ENCODE measurements at regions not wholly inside any gene's neighbourhood (a gene's known extent, or its start where the extent isn't known, plus 50 kb on each side); places are given as distances from the start of the nearest gene placed in this dataset.

DNA sequence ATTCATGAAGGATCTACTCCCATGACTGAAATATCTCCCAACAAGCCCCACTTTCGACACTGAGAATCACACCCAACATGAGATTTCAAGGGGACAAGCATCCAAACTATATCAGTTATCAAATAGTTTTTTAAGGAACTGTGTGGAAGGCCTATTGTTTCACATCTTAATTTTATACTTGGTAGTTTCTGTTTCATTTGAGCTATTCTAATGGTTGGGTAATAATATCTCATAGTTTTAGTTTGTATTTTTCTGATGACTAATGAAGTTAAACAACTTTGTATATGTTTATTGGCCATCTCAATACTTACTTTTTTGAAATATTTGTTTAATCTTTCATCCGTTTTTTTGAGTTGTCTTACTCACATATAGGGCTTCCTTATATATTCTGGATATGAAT is 135.0 kb downstream of the SCG2 start:
- H3K4me3 ChIP-seq (ENCODE audit: low read length in 2 of 2): no peak overlapping the region
- no peaks in the 10 kb centered on the region for H3K36me3 ChIP-seq (ENCODE audit: insufficient read depth, low read length)
- POLR2A ChIA-PET (ENCODE audit: partially characterized antibody): no interaction called here

DNA sequence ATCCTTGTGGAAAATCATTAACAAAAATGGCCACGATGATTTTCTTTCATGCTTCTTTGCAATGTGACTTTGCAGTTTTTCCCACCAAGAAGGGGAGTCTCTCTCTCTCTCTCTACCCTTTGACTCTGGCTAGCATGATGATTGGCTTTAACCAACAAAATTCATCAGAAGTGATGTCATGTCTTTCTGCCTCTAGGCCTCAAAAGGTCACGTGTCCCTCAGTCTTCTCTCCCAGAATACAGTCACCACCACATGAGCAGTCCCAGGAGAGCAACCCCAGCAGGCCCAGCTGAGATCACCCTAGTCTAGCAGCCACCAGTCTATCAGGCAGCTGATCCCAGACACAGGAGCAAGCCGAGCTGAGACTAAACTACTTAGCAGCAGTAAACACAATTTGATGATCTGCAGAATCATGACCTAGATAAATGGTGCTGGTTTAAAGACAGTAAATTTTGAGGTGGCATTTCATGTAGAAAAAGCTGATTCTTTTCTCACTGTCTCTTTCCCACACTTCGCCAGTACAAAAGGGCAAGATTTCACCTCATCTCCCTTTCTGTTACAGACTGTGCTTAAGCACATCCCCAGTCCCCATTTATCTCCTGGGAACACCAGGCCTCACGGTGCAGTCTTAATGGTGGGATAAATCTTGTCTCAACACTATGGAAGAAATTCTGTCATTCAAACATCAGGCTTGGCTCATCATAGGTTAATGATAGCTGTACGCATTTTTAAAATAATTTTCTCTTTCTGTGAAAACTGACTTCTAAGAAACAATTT is 132.7 kb downstream of the SCG2 start:
- Mint-ChIP-seq H3K9me3 (peaks cover 0 to 8% (median 2%) of the 10 kb centered on the region in 8 donors), H3K27me3 (no peaks in the 10 kb centered on the region), H3K27ac (no peak overlapping the region), H3K4me3 (no peak overlapping the region), H3K4me1 (no peaks in the 10 kb centered on the region), H3K36me3 (no peaks in the 10 kb centered on the region)
- ChIA-PET POLR2A (ENCODE audit: partially characterized antibody) (no interaction called here), CTCF (ENCODE audit: partially characterized antibody) (no interaction called here)
- Histone ChIP-seq H3K9me3 (ENCODE audit: control insufficient read depth in 1 of 2, low read length in 2 of 2) (no peaks in the 10 kb centered on the region), H3K27ac (ENCODE audit: low read depth, low read length) (no peak overlapping the region), H3K4me3 (ENCODE audit: low read length in 2 of 2) (no peak overlapping the region), H3K4me1 (ENCODE audit: insufficient read depth, low read length) (no peaks in the 10 kb centered on the region), H3K27me3 (ENCODE audit: insufficient read depth, low read length) (no peaks in the 10 kb centered on the region), H3K36me3 (ENCODE audit: insufficient read depth, low read length) (no peaks in the 10 kb centered on the region)
- no peak for DNase-seq
- intact Hi-C loops (cut with micrococcal nuclease): no loop called here

More for the DNA sequence above, 135.0 kb downstream of the SCG2 start:
- H3K4me3 Mint-ChIP-seq: no peak overlapping the region
- intact Hi-C loops (cut with micrococcal nuclease): no loop called here
- Histone ChIP-seq H3K9me3 (ENCODE audit: control insufficient read depth in 1 of 2, low read length in 2 of 2) (no peaks in the 10 kb centered on the region), H3K4me1 (ENCODE audit: insufficient read depth, low read length) (no peaks in the 10 kb centered on the region), H3K27me3 (ENCODE audit: insufficient read depth, low read length) (no peaks in the 10 kb centered on the region), H3K27ac (ENCODE audit: low read depth, low read length) (no peak overlapping the region)
- DNase-seq: no peak
- peaks cover 0 to 12% (median 6%) of the 10 kb centered on the region in 8 donors for H3K9me3 Mint-ChIP-seq
- H3K27ac Mint-ChIP-seq: no peak overlapping the region
- H3K4me1 Mint-ChIP-seq: no peaks in the 10 kb centered on the region
- CTCF ChIA-PET (ENCODE audit: partially characterized antibody): no interaction called here
- no peaks in the 10 kb centered on the region for H3K36me3 Mint-ChIP-seq
- no peaks in the 10 kb centered on the region for H3K27me3 Mint-ChIP-seq

DNA sequence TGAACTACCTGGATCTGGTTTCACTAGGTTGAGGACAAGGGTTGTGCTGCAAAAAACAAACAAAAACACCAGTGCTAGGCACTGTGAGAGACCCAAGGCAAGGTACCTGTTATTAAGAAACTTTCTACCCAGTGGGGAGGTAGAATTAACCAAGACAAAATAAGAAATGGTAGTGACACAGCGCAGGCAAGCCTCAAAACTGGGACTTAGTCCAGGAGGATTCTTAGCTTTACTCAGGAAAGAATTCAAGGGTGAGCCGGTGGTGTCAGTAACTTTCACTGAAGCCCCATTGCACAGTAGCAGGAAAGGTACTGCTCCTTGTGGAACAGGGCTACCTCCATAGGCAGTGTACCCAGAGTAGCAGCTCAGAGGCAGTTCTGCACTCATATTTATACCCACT is 131.6 kb downstream of the SCG2 start:
- ChIA-PET CTCF (ENCODE audit: partially characterized antibody) (no interaction called here), POLR2A (ENCODE audit: partially characterized antibody) (no interaction called here)
- Histone ChIP-seq H3K27me3 (ENCODE audit: insufficient read depth, low read length) (no peaks in the 10 kb centered on the region), H3K4me3 (ENCODE audit: low read length in 2 of 2) (no peak overlapping the region), H3K4me1 (ENCODE audit: insufficient read depth, low read length) (no peaks in the 10 kb centered on the region), H3K9me3 (ENCODE audit: control insufficient read depth in 1 of 2, low read length in 2 of 2) (no peaks in the 10 kb centered on the region), H3K36me3 (ENCODE audit: insufficient read depth, low read length) (no peaks in the 10 kb centered on the region), H3K27ac (ENCODE audit: low read depth, low read length) (no peak overlapping the region)
- DNase-seq: no peak
- no peak overlapping the region for H3K4me3 Mint-ChIP-seq
- intact Hi-C loops (cut with micrococcal nuclease): no loop called here
- no peaks in the 10 kb centered on the region for H3K4me1 Mint-ChIP-seq
- no peak overlapping the region for H3K27ac Mint-ChIP-seq
- H3K36me3 Mint-ChIP-seq: no peaks in the 10 kb centered on the region
- H3K27me3 Mint-ChIP-seq: no peaks in the 10 kb centered on the region
- H3K9me3 Mint-ChIP-seq: peaks cover 0 to 7% (median 2%) of the 10 kb centered on the region in 8 donors

DNA sequence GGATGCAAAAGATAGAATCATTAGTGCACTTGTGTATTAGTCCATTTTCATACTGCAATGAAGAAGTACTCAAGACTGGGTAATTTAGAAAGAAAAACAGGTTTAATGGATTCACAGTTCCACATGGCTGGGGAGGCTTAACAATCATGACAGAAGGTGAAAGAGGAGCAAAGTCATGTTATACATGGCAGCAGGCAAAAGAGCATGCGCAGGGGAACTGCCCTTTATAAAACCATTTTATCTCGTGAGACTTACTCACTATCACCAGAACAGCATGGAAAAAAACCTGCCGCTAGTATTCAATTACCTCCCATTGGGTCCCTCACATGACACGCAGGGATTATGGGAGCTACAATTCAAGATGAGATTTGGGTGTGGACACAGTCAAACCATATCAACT is 129.4 kb downstream of the SCG2 start:
- H3K4me3 Mint-ChIP-seq: no peak overlapping the region

DNA sequence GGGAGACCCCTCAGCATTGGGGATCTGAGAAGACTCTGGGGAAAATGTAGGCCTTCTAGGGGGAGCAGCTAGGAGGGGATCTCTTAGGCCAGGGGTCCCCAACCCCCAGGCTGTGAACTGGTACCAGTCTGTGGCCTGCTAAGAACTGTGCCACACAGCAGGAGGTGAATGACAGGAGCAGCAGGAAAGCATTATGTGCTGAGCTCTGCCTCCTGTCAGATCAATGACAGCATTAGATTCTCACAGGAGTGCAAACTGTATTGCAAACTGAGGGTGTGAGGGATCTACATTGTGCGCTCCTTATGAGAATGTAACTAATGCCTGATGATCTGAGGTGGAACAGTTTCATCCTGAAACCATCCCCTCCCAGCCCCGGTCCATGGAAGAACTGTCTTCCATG is 127.3 kb downstream of the SCG2 start:
- ChIA-PET POLR2A (ENCODE audit: partially characterized antibody) (no interaction called here), CTCF (ENCODE audit: partially characterized antibody) (no interaction called here)
- Histone ChIP-seq H3K4me3 (ENCODE audit: low read length in 2 of 2) (no peak overlapping the region), H3K27ac (ENCODE audit: low read depth, low read length) (no peak overlapping the region), H3K9me3 (ENCODE audit: control insufficient read depth in 1 of 2, low read length in 2 of 2) (no peaks in the 10 kb centered on the region), H3K4me1 (ENCODE audit: insufficient read depth, low read length) (no peaks in the 10 kb centered on the region), H3K36me3 (ENCODE audit: insufficient read depth, low read length) (no peaks in the 10 kb centered on the region), H3K27me3 (ENCODE audit: insufficient read depth, low read length) (no peaks in the 10 kb centered on the region)
- no peaks in the 10 kb centered on the region for H3K27me3 Mint-ChIP-seq
- DNase-seq: no peak
- H3K4me3 Mint-ChIP-seq: no peak overlapping the region
- H3K36me3 Mint-ChIP-seq: no peaks in the 10 kb centered on the region
- H3K9me3 Mint-ChIP-seq: peaks cover 0 to 3% (median 0%) of the 10 kb centered on the region in 8 donors
- intact Hi-C loops (cut with micrococcal nuclease): no loop called here
- H3K4me1 Mint-ChIP-seq: no peaks in the 10 kb centered on the region
- H3K27ac Mint-ChIP-seq: no peak overlapping the region

More for the DNA sequence above, 129.4 kb downstream of the SCG2 start:
- H3K36me3 ChIP-seq (ENCODE audit: insufficient read depth, low read length): no peaks in the 10 kb centered on the region
- POLR2A ChIA-PET (ENCODE audit: partially characterized antibody): no interaction called here
- CTCF ChIA-PET (ENCODE audit: partially characterized antibody): no interaction called here
- H3K27me3 ChIP-seq (ENCODE audit: insufficient read depth, low read length): no peaks in the 10 kb centered on the region
- Mint-ChIP-seq H3K36me3 (no peaks in the 10 kb centered on the region), H3K27ac (no peak overlapping the region), H3K4me1 (no peaks in the 10 kb centered on the region), H3K9me3 (peaks cover 0 to 4% (median 0%) of the 10 kb centered on the region in 8 donors), H3K27me3 (no peaks in the 10 kb centered on the region)
- no peaks in the 10 kb centered on the region for H3K9me3 ChIP-seq (ENCODE audit: control insufficient read depth in 1 of 2, low read length in 2 of 2)
- no peaks in the 10 kb centered on the region for H3K4me1 ChIP-seq (ENCODE audit: insufficient read depth, low read length)
- no peak overlapping the region for H3K27ac ChIP-seq (ENCODE audit: low read depth, low read length)
- no peak for DNase-seq
- intact Hi-C loops (cut with micrococcal nuclease): no loop called here
- H3K4me3 ChIP-seq (ENCODE audit: low read length in 2 of 2): no peak overlapping the region

DNA sequence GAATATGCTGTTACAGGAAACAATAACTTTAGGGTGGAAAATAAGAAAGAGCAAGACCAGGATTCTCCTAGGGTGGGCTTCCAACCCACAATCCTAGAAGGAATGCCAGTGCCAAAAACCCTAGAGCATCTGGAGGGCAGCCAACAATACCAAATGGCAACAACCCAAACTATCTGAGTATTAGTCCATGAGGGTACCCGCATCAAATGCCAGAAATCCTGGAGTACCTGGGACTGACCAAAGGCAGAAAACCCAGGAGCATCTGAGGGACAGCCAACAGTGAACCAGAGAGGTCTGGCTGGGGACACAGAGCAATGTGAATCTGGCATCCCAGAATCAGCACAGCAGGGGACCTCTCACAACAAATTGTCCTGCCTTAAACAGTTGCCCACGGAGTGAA is 126.3 kb downstream of the SCG2 start:
- ChIA-PET CTCF (ENCODE audit: partially characterized antibody) (no interaction called here), POLR2A (ENCODE audit: partially characterized antibody) (no interaction called here)
- Mint-ChIP-seq H3K27ac (peak overlapping the region in 1 of 7 donors; percentile 39), H3K27me3 (no peaks in the 10 kb centered on the region), H3K4me1 (no peaks in the 10 kb centered on the region), H3K9me3 (peaks cover 0 to 3% (median 0%) of the 10 kb centered on the region in 8 donors), H3K4me3 (no peak overlapping the region), H3K36me3 (no peaks in the 10 kb centered on the region)
- Histone ChIP-seq H3K36me3 (ENCODE audit: insufficient read depth, low read length) (no peaks in the 10 kb centered on the region), H3K27ac (ENCODE audit: low read depth, low read length) (no peak overlapping the region), H3K27me3 (ENCODE audit: insufficient read depth, low read length) (no peaks in the 10 kb centered on the region), H3K9me3 (ENCODE audit: control insufficient read depth in 1 of 2, low read length in 2 of 2) (no peaks in the 10 kb centered on the region), H3K4me3 (ENCODE audit: low read length in 2 of 2) (no peak overlapping the region), H3K4me1 (ENCODE audit: insufficient read depth, low read length) (no peaks in the 10 kb centered on the region)
- DNase-seq: no peak
- intact Hi-C loops (cut with micrococcal nuclease): no loop called here

DNA sequence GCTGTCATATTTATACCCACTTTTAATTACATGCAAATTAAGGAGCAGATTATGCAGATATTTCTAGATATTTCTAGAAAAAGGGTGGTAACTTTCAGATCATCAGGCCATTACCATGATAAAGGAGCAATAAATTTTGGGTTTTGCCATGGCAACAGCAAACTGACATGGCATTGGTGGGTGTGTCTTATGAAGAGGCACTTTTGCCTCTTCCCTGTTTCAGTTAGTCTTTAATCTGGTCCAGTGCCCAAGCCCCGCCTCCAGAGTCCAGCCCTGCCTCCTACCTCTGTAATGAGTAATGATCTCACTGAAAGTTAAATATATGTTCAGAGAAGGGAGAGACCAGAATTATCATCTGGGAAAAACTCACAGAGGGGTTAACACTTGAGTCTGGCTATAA is 124.8 kb downstream of the SCG2 start:
- Histone ChIP-seq H3K4me3 (ENCODE audit: low read length in 2 of 2) (no peak overlapping the region), H3K27ac (ENCODE audit: low read depth, low read length) (no peak overlapping the region), H3K36me3 (ENCODE audit: insufficient read depth, low read length) (no peaks in the 10 kb centered on the region), H3K9me3 (ENCODE audit: control insufficient read depth in 1 of 2, low read length in 2 of 2) (no peaks in the 10 kb centered on the region), H3K4me1 (ENCODE audit: insufficient read depth, low read length) (no peaks in the 10 kb centered on the region), H3K27me3 (ENCODE audit: insufficient read depth, low read length) (no peaks in the 10 kb centered on the region)
- no peaks in the 10 kb centered on the region for H3K36me3 Mint-ChIP-seq
- H3K27ac Mint-ChIP-seq: no peak overlapping the region
- no peak for DNase-seq
- H3K4me1 Mint-ChIP-seq: no peaks in the 10 kb centered on the region
- H3K9me3 Mint-ChIP-seq: peaks cover 0 to 2% (median 0%) of the 10 kb centered on the region in 8 donors
- ChIA-PET CTCF (ENCODE audit: partially characterized antibody) (no interaction called here), POLR2A (ENCODE audit: partially characterized antibody) (no interaction called here)
- H3K4me3 Mint-ChIP-seq: no peak overlapping the region
- H3K27me3 Mint-ChIP-seq: no peaks in the 10 kb centered on the region
- intact Hi-C loops (cut with micrococcal nuclease): no loop called here

DNA sequence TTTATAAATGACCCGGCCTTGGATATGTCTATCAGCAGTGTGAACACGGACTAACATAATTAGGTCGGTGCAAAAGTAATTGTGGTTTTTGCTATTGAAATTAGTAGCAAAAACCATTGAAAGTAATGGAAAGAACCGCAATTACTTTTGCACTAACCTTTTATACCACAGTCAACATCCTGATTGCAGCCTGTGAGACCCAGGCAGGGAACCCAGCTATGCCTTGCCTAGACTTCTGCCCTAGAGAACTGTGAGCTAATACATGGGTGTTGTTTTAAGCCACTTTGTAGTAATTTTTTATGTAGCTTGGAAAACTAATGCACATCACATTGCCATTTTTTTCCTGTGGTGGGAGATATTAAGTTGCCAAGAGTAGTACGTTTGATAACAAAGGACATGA is 120.7 kb downstream of the SCG2 start:
- no peak for DNase-seq
- POLR2A ChIA-PET (ENCODE audit: partially characterized antibody): no interaction called here
- CTCF ChIA-PET (ENCODE audit: partially characterized antibody): no interaction called here
- H3K27ac ChIP-seq (ENCODE audit: low read depth, low read length): no peak overlapping the region
- H3K9me3 ChIP-seq (ENCODE audit: control insufficient read depth in 1 of 2, low read length in 2 of 2): no peaks in the 10 kb centered on the region
- Mint-ChIP-seq H3K36me3 (no peaks in the 10 kb centered on the region), H3K27ac (no peak overlapping the region), H3K27me3 (peaks cover 0 to 2% of the 10 kb centered on the region in 2 donors), H3K4me3 (no peak overlapping the region), H3K9me3 (peaks cover 0 to 2% (median 0%) of the 10 kb centered on the region in 8 donors), H3K4me1 (no peaks in the 10 kb centered on the region)
- H3K27me3 ChIP-seq (ENCODE audit: insufficient read depth, low read length): no peaks in the 10 kb centered on the region
- H3K4me3 ChIP-seq (ENCODE audit: low read length in 2 of 2): no peak overlapping the region
- intact Hi-C loops (cut with micrococcal nuclease): no loop called here
- no peaks in the 10 kb centered on the region for H3K4me1 ChIP-seq (ENCODE audit: insufficient read depth, low read length)
- no peaks in the 10 kb centered on the region for H3K36me3 ChIP-seq (ENCODE audit: insufficient read depth, low read length)
